ENCODE measurements at regions not wholly inside any gene's neighbourhood (a gene's known extent, or its start where the extent isn't known, plus 50 kb on each side); places are given as distances from the start of the nearest gene placed in this dataset.

GRCh38 chr5:124812771-124813358 is 66.4 kb upstream of the ZNF608 start:
- TF ChIP-seq POLR2AphosphoS5 (IDR thresholded peaks at IDR 0.05) (no peak), CTCF (IDR thresholded peaks at IDR 0.05) (no peak)

Measured in sigmoid colon (tissue), 4 donors.